ENCODE measurements at regions not wholly inside any gene's neighbourhood (a gene's known extent, or its start where the extent isn't known, plus 50 kb on each side); places are given as distances from the start of the nearest gene placed in this dataset.
"Not testable (repeated sequence)": the region's sequence is repeated elsewhere in the genome, so short reads cannot be mapped to it uniquely, and the experiment has no call there.

DNA sequence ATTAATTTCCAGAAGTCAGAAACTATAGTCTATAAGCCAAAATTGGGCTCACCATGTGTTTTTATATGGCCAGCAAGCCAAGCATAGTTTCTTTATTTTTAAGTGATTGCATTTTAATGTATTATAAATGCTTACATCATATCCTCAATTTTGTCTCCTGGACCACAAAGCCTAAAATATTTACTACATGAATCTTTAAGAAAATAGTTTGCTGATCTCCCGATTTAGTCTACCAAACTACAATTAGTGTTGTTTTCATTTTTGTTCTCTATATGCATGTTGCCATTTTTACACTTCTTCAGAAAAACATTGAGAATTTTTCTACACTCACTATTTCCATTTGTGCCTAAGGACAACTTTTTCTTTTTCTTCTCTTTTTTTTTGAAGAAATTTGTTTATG is 954.5 kb upstream of the ADAMTS5 start:
- not testable (repeated sequence) for DNase-seq

DNA sequence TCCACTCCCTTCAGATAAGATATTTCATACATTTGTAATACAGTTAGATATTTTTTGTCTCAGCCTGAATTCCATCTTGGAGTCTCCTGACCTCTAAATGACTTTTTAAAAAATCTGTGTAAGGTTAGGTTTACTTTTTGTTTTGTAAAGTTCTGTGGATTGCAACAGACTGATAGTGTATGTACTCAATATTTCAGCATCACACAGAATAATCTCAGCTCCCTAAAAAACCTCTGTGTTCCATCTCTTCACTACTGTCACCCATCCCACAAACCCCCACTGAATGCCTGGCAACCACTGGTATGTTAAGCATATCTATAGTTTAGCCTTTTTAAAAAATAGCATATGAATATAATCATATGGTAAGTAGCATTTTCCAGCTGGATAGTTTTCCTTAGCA is 951.1 kb upstream of the ADAMTS5 start:
- not testable (repeated sequence) for DNase-seq

DNA sequence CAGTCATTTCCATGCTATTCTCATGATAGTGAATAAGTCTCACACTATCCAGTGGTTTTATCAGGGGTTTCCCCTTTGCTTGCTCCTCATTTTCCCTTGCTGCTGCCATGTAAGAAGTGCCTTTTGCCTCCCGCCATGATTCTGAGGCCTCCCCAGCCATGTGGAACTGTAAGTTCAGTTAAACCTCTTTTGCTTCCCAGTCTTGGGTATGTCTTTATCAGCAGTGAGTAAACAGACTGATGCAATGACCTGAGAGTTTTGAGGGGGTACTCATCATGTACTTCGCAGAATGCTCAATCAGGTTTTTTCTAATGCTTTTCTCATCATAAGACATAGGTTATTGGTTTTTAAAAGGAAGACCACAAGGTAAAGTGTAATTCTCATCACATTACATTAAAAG is 949.4 kb upstream of the ADAMTS5 start:
- not testable (repeated sequence) for DNase-seq

DNA sequence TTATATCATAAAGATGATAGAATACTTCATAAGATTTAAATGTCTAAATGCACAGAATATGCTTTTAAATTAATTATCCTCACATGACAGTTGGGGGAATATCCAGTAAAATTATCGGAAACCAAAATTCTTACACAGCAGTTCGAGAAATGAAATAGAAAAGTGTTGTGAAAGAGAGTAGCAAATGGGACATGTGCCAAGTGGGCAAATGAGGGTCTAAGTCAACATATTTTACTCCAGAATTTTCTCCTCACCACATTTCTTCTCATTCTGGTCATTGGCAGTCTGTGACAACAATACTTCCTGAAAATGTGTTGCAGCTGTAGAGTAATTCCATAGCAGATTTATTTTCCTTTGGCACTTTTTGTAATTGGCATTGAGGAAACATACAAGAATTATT is 945.2 kb upstream of the ADAMTS5 start:
- not testable (repeated sequence) for DNase-seq

DNA sequence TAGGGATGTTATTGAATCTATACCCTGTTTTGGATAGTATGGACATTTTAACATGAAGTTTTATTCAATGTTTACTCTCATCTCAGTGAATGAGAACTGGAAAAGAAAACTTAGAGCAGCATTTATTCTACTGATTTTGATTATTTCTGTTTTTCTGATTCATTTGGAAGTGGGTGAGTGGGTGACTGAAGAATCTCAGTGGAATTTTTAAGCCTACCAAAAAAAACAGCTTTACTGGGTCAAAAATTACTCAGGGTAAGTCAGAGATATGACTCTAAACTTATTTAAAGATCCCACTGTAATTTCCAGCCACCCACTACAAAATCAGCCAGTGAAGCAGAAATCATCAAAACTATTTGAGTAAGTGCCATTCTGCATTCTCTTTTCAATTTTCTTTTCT is 942.6 kb upstream of the ADAMTS5 start:
- DNase-seq = not testable (repeated sequence)

DNA sequence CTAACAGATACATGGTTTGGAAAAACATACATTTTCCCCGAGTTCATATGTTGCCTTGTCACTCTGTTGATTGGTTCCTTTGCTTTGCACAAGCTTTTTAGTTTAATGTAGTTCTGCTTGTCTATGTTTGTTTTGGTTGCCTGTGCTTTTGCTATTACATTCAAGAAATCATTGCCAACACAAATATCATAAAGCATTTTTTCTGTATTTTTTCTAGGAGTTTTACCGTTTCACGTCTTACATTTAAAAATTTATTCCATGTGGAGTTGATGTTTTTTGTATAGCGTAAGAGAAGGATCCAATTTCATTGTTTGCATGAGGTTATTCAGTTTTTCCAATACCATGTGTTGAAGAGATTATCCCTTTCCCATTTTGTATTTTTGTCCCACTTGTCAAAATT is 941.9 kb upstream of the ADAMTS5 start:
- not testable (repeated sequence) for DNase-seq

DNA sequence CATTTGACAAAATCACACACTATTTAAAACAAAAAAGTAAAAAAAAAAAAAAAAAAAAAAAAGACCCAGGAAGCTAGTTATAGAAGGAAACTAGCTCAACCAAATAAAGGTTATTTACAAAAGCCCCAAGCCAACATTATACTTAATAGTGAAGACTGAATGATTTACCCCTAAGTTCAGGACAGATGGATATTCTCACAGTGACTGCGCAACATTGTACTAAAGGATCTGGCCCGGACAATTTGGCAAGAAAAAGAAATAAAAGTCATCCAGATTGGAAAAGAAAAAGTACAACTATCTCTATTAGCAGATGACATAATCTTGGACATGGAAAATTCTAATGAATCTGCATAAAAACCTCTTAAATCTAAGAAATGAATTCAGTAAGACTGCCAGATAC is 936.0 kb upstream of the ADAMTS5 start:
- not testable (repeated sequence) for DNase-seq

DNA sequence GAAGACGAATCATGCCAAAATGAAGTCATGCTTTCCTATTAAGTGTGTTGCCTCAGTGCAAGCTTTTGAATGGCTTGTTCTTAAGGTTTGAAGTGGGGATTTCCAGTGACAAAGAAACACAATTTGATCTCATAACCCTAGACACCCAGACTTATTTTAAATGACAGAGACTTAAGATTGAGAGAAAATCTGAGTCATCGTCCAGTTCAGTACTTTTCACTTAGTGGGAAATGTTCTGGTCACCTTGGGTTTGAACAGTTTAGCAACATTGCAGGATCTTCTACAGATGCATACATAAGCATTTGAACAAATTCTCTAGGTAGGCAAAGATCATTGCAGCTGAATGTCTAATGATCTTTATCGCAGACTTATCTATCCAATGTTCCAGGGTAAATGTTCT is 926.7 kb upstream of the ADAMTS5 start:
- DNase-seq = not testable (repeated sequence)

DNA sequence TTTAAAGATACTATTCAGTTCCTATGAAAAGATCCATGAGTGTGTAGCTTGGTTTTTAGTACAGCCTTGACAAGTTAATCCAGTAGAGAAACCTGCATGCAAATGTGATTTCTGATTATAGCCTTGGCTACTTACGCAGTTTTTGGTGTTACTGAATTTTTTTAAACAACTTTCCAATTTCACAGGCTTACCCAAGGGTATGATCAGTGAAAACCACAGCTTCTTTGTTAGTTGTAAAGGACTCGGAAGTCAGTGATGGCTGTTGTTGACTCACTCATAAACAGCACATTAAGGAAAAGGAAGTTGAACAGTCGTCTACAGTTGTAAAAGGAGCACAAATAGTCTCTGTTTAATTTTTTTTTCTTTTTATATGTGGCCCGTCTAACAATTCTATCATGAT is 924.6 kb upstream of the ADAMTS5 start:
- not testable (repeated sequence) for DNase-seq

DNA sequence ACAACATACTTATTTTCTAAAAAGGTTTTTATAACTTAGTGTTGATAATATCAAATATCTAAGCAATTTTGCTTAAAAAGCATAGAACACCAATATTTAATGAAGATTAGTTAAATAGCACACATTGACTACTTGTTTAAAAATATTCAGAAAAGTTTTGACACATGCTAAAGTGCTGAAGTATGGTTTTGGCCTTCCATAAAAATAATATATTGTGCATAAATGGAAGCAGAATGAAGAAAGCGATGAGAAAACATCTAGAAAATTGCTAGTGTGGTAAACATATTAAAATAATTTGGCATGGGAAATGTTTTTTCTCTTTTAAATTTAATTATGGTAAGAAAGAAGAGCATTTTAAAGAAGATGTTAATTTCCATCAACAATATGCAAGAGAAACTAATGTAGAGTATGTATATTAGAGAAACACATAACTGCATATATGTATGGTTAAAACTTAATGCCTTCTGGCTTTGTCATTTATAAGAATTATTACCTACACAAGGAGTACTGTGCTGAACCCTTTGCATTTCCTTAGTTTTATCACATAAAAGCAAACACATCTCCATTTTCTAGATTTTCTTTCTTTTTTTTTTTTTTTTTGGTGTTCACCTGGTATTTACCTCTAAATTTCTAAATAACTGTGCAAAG is 921.0 kb upstream of the ADAMTS5 start:
- not testable (repeated sequence) for DNase-seq

DNA sequence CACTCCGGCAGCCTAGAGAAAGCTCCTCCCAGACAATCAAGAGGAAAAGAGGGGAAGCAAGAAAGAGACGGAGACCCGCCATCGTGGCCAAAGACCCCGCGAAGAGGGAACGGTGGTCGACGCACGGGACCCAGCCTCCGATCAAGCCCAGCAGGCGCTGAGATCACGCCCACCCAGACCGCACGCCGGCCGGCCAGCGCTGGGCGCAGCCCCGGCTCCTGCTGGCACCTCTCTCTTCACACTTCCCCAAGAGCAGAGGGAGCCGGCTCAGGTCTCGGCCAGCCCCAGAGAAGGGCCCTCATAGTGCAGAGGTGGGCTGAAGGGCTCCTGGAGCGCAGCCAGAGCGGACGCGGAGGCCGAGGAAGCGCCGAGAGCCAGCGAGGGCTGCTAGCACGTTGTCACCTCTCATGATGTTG is 918.4 kb upstream of the ADAMTS5 start:
- DNase-seq = no peak

DNA sequence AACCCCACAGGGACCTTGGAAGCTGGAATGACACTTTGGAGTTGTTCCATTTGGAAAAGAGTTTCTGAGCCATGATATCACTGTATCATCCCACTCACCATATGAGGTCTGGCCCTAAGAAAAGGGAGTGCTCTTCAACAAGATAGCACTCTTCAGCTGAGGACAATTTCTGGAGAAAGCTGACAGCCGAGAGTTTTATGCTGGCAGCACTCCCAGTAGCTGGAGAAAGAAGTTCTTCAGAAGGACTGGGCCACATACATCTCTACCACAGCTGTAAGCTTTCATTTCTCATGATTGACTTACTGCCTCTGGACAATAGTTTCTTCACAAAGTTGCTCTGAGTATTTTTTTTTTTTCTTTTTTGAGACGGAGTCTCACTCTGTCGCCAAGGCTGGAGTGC is 914.4 kb upstream of the ADAMTS5 start:
- not testable (repeated sequence) for DNase-seq

DNA sequence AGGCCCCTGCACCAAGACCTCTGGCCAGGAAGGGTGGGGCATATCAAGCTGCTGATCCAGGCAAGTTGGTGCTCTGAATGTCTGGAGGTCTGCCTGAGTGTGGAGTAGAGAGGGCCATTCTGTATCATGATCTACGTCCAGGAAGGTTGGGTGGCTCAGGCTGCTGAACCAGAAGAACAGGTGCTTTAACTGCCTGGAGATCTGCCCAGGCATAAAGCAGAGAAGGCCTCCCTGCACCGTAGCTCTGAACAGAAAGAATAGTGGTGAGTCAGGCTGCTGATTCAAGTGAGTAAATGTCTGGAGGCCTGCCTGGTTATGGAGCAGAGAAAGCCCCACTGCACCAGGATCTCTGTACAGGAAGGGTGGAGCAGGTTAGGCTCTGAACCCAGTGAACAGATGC is 905.5 kb upstream of the ADAMTS5 start:
- not testable (repeated sequence) for DNase-seq

DNA sequence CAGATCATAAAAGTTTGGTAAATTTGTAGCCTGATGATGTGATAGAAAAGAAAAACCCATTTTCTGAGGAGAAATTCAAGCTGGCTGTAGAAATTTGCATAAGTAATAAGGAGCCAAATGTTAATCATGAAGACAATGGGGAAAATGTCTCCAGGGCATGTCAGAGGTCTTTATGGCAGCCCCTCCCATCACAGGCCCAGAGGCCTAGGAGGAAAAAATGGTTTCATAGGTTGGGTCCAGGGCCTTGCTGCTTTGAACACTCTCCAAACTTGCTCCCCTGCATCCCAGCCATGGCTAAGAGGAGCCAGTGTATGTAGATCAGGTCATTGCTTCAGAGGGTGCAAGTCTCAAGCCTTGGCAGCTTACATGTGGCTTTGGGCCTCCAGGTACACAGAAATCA is 903.9 kb upstream of the ADAMTS5 start:
- DNase-seq = not testable (repeated sequence)

DNA sequence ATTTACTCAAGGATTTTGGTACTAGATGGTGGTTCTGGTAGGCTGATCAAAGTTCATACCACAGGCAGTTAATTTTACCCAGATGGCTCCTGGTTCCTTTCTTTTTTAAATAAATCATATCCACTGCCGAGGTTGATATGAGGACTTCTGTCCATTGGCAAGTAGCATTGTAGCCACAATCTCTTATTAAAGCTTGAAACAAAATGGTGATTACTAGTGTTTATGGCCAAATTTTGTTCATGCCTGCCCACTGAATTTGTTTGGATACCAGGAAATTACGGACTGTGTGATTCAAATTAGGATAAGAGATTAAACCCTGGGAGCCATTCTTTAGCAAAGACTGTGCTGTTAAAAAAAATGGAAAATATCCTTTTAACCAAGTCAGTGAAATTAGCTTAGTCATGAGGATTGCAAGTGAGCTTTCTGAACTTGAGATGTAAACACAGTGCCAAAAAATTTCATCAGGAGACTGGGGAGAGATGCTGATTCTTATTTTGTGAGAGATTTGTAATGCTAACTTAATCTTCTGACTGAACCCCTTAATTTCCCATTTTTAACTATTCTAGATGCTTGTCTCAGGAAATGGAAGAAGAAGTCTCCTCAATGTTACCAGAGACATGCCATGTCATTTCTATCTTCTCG is 893.5 kb upstream of the ADAMTS5 start:
- DNase-seq = not testable (repeated sequence)

DNA sequence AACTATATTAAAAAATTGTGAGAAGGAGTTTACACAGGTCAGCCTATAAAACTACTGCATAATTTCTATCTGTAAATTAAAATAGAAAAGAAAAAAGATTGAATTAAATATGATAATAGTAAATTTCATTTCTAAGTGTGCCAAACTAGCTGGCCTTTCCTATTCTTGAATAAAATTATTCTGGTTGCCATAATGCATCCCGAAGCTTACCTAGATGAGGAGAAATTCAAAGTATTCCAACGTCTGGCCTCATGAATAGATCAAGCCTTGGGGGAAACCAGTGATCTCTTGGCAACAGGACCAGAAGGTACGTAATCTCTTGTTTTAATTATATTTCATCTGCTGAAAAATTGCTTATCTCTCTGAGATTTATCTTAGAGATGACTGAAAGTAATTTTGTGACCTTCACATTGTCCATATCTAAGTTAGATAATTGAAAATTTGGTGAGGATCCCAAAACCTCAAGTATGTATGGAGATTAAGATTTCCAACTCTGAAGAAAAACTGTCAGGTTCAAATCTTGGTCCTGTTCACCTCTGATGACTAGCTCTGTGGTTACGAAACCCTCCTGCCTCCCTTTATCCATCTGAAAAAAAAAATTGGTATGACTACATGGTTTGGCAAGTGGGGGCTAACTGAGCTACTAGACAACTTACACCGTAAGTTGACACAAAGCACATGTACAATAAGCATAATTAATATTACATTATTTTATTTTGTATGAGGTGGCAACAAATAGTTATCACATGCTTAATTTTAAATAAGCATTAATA is 891.4 kb upstream of the ADAMTS5 start:
- DNase-seq = not testable (repeated sequence)

DNA sequence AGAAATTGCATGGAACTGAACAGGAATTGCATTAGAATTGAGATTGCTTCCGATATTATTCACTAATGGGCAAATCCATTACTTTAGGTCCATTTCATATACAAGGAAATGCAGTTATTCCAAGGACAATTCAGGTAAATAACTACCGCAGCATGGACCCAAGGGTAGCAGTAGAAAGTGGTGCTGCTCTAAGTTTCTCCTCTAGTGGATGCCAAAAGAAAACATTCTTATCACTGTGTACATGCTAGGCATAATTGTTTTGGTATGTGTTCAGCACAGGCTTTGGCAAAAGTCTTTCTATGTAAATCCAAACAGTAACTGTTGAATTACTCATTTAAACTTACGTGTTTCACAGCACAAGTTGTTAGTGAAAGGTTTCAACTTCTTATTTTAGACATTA is 890.1 kb upstream of the ADAMTS5 start:
- DNase-seq = not testable (repeated sequence)

DNA sequence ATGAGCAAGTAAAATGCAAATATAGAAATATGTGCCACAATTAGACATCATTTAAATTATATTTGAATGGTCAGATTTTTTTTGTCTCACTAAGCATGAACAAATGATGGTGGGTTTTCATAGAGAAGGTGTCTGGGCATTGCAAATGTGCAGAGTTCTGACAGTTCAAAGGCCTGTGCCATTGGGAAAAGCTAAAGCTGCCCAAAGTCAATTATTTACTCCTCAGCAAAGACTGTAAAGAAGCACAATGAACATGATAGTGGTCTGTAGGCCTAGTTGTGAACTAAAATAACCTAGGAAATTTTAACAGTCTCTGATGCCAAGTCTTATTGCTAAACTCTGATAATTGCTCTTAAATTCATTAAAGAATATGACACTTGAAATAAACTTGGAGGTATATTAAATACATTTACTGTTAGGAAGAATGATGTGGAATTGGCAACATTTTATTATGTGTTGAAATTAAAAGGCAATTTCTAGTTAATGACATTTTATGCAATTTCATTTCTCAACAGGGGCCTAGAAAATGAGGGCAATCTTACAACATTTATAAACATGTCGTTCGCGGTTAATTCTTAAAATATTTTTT is 874.3 kb upstream of the ADAMTS5 start:
- no peak for DNase-seq

DNA sequence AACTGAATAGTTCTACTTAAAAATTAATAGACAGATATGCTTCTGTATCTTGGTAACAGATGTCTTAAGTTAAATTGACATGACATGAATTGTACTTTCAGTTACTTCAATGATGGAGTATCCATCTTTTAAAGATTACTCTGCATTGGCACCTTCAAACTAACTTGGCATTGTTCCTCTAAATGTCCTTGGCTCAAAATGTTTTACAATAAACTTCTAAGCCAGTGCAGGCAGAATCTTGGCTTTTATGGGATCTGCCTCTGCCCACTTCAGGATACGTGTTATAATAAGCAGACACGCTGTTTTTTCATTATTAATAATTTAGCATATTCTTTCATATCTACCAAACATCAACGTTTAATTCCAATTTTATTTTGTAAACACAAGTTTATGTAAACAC is 873.4 kb upstream of the ADAMTS5 start:
- DNase-seq = no peak

DNA sequence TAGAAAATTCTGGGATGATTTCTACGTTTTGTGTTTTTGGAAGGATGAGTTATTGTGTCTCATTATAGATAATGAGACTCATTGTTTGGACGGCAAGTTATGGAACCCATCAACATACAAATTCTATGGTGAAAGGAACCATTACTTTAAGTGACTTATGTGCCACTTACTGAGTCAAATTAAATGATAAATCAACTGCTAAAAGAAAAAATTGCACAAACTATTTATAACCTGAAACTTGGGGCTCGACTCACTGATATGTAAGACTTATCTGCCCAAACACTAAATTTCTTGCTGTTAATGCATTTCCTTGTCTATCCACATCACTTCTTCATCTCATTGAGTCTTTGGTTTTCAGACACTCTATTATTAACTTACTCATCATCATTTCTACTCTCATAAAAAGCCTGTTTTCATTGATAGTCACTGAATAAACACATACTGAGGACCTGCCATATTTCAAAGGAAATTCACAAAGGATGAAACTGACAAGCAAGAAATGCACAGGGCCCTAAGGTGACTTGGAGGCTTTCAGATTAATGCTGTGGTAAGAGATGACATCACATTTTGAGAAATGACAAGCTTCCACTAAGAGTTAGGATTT is 872.7 kb upstream of the ADAMTS5 start:
- no peak for DNase-seq

DNA sequence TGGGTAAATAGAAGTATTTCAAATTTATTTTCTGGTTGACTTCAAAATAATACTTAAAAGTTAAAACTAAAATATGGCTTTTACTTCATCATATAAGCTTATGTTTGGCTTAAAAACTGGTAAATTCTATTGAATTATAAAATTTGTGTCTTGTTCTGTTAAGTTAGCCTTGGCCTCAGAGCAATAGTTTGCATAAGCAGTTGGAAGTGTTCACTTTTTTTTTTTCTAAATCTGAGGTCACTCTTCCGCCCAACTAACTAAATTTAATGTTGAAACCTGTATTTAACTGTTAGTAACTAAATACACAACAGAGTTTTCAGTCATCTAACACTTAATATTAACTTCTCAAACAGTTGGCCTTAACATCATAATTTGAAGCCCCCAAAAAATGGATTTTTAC is 871.7 kb upstream of the ADAMTS5 start:
- no peak for DNase-seq

DNA sequence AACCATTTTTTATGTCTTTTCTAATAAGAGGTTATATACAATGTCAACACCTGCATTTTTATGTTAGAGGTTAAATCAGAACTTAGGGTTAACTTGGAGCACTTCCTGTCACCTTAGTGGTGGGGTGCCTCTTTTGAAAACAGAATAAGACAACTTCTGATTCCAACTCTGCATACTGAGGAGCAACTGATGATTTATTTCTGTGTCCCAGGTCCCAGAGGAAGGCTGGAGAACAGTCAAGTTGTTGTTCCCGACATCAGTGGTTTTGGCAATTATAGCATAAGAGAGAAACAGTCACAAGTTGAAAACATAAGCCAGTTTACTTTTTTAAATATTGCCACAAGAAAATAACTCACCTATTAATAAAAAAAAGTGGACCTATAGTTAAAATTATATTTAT is 871.0 kb upstream of the ADAMTS5 start:
- no peak for DNase-seq

DNA sequence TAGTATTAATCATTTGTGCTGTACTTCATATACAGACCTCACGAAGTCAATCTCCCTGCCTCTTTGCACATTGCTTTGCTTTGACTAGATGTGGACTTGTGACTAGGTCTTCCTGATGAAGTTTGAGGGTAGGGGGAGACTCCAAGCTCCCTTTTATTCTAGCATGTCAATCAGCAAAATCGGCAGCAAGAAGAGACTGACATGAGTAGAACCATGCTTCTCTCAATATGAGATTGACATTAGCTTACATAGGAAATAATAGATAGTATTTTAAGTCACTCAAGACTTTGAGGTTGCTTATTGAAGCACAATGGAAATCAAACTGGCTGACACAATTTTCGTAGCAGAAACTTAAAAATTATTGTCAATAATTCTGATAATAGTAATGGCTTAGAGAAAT is 866.4 kb upstream of the ADAMTS5 start:
- DNase-seq = no peak
